ENCODE measurements at regions not wholly inside any gene's neighbourhood (a gene's known extent, or its start where the extent isn't known, plus 50 kb on each side); places are given as distances from the start of the nearest gene placed in this dataset.

GRCh38 chr17:34201767-34202166 lies 53.3 kb upstream of the CCL2 start:
- DNase-seq: no peak

GRCh38 chr17:34203018-34203638 lies 52.0 kb upstream of the CCL2 start:
- DNase-seq: no peak

DNA sequence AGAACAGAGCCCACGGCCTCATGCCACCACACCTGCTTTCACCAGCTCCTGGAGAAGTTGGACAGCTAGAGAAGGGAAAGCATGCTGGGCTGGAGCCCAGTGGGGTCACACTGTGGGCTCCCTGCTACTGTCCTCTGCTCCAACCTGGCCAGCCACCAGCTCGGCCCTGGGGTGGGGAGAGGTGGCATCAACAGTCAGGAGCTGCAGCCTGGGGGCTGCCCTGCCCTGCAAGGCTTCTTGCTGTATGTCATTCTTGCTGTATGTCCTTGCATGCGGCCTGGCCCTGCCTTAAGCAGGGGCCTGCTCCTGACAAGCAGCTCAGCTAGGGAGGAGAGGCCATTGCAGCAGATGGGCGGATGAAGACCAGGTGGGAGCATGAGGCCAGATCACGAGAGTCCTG lies 50.7 kb upstream of the CCL2 start:
- no peak for DNase-seq

Data from T1000 (cell line).